WI38 (cell line): ENCODE measurements at regions not wholly inside any gene's neighbourhood (a gene's known extent, or its start where the extent isn't known, plus 50 kb on each side); places are given as distances from the start of the nearest gene placed in this dataset.

ENCODE experiments used
- H3K4me3 ChIP-seq: 2 replicates; pipeline ENCODE4 v1.5.1; 2011; ENCODE audit warnings: low read depth, mild to moderate bottlenecking, control low read depth, low read length
- TF ChIP-seq, protein P1 (sequence below): IDR thresholded peaks from 2 replicates; pipeline ENCODE4 v1.5.1; 2012; ENCODE audit warnings: low read depth, mild to moderate bottlenecking, control low read depth, low read length

DNA sequence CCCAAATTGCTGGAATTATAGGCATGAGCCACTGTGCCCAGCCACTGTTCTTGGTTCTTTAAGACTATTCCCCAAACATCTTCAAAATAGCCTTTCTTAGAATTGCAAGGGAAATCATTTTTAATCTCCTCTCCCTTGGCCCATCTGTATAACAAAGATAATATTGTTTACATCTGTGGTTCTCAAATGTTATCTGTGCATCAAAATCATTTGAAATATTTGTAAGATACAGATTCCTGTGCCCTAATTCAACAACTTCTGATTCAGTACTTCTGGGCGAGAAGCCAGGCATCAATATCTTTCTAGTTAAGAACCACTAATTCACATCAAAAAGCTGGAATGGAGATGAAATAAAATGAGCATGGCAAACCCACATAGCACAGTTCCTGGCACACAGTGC lies 83.0 kb downstream of the TMPRSS5 start:
- TF ChIP-seq, protein P1, sequence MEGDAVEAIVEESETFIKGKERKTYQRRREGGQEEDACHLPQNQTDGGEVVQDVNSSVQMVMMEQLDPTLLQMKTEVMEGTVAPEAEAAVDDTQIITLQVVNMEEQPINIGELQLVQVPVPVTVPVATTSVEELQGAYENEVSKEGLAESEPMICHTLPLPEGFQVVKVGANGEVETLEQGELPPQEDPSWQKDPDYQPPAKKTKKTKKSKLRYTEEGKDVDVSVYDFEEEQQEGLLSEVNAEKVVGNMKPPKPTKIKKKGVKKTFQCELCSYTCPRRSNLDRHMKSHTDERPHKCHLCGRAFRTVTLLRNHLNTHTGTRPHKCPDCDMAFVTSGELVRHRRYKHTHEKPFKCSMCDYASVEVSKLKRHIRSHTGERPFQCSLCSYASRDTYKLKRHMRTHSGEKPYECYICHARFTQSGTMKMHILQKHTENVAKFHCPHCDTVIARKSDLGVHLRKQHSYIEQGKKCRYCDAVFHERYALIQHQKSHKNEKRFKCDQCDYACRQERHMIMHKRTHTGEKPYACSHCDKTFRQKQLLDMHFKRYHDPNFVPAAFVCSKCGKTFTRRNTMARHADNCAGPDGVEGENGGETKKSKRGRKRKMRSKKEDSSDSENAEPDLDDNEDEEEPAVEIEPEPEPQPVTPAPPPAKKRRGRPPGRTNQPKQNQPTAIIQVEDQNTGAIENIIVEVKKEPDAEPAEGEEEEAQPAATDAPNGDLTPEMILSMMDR: no peak
- H3K4me3 ChIP-seq: no peak overlapping the region

DNA sequence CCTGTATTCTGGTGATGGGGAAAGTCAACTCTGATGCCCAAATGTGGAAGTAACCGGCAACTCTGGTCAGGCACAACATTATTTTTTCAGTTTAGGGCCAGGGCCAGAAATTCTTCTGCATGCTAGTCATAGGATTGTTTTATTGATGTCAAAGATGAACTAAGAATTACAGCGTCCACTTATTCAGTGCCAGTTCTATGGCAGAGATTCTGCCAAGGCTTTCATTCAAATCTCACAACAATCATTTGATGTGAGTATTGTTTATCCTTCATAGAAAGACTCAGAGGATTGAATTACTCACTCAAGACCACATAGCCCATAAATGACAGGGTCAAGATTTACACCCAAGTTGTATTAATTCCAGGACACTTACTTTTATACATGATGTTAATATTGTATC lies 87.7 kb downstream of the TMPRSS5 start:
- TF ChIP-seq, protein P1: no peak
- H3K4me3 ChIP-seq: no peak overlapping the region

DNA sequence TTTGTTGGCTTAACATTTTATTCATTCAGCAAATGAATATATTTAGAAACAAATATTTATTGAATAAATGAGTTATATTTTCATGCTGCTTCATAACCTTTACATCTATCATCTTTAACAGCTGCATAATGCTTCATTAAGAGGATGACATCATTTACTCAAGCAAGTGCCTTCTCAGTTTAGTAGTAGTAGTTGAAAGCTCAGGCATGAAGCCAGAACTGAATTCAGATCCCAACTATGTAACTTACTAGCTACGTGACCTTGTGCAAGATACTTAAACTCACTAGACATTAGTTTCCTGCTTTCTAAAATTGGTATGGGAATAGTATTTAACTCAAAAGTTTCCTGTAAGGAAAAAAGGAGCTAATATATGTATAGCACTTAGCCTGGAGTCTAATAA lies 90.3 kb downstream of the TMPRSS5 start:
- TF ChIP-seq, protein P1: no peak

DNA sequence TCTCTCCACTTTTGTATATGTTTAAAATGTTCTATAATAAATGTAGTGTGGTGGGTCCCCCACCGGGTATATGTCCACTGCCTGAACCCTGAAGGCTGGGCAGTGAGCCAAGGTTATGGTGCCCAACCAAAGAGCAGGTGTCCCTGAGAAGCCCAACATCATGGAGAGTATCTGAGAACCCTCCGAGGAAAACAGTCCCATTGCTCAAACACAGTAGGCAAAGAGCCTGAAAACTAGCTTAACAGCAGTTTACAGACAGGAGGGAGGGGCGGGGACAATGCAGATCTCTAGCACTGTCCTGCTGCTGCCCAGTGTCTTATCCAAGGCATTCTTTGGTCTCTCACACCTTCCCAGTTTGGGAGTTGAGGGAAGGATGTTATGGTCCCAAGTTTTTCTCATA lies 91.0 kb downstream of the TMPRSS5 start:
- TF ChIP-seq, protein P1: no peak
- H3K4me3 ChIP-seq: no peak overlapping the region

More for the DNA sequence above, 90.3 kb downstream of the TMPRSS5 start:
- H3K4me3 ChIP-seq: no peak overlapping the region

DNA sequence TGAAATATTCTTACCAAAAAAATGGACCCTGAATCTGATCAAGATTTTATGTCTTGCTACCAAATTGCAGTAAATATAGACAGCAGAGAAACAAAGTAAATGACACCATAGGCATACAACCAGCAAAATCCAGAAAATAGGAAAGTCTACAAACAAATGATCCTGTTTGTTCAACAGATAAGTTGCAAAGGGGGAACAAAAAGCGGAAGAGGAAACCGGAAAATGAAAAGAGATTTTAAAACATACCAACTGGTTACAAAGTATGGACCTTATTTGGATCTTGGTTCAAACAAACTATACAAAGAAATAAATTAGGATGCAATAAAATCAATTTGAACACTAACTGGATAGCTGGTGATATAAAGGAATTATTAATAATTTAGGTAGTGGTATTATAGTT lies 92.0 kb downstream of the TMPRSS5 start:
- H3K4me3 ChIP-seq: no peak overlapping the region
- TF ChIP-seq, protein P1: no peak

DNA sequence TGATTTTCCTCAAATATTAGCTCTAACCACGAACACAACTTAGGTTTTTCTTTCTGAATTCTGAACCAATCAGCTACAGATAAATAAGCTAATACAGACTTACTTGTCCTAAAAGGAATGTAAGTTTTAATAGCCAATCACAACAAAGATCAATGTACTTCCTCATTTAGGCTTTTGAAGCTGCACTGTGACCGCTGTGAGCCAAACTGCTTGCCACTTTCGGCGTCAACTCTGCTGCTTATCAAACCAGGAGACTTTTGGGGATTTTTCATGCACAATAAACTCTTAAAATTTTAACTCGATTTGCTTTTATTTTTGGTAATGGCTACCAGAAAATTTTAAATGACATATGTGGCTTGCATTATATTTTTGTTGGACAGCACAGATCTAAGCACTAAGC lies 92.5 kb downstream of the TMPRSS5 start:
- TF ChIP-seq, protein P1: no peak
- no peak overlapping the region for H3K4me3 ChIP-seq

DNA sequence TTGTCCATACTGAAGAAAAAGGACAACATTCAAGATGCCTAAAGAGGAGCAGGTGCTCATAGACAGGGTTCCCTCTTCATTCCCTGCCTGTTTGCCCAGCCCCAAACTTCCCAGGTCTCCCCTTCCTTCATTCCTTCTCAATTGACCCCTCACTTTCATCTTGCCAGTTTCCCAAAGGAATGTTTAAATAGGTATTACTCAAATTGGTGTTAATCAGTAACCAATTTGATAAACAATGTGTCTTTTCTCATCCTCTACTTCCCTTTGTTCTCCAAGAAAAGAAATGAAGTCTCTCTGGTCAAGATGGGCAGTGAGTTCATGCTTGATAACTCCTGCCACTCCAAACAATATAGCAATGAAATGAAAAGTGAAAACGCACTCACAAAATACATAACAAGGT lies 101.9 kb downstream of the TMPRSS5 start:
- TF ChIP-seq, protein P1: no peak
- H3K4me3 ChIP-seq: no peak overlapping the region
